ENCODE measurements at regions not wholly inside any gene's neighbourhood (a gene's known extent, or its start where the extent isn't known, plus 50 kb on each side); places are given as distances from the start of the nearest gene placed in this dataset.
A peak's percentile ranks its signal among the peaks of the same experiment; 100 is the strongest.

- DNase-seq (ENCODE audit: low read depth, low spot score) = no peak
Observed at GRCh38 chr3:180829409-180830405, 82.8 kb upstream of the FXR1 start.

- DNase-seq (ENCODE audit: low read depth, low spot score) = no peak
Observed at GRCh38 chr3:180835501-180835900, 77.0 kb upstream of the FXR1 start.

- DNase-seq (ENCODE audit: low read depth, low spot score) = no peak
Observed at GRCh38 chr3:180836766-180837165, 75.7 kb upstream of the FXR1 start.

GRCh38 chr3:180854887-180855286, 57.6 kb upstream of the FXR1 start:
- no peak for DNase-seq (ENCODE audit: low read depth, low spot score)

- DNase-seq (ENCODE audit: low read depth, low spot score) = peak; percentile 20
Observed at GRCh38 chr3:180855364-180855763, 57.1 kb upstream of the FXR1 start.

GRCh38 chr3:180855956-180856355, 56.5 kb upstream of the FXR1 start:
- no peak for DNase-seq (ENCODE audit: low read depth, low spot score)

GRCh38 chr3:180860180-180860858, 52.2 kb upstream of the FXR1 start:
- DNase-seq (ENCODE audit: low read depth, low spot score) = no peak
